Panc1 (cell line): ENCODE measurements at regions not wholly inside any gene's neighbourhood (a gene's known extent, or its start where the extent isn't known, plus 50 kb on each side); places are given as distances from the start of the nearest gene placed in this dataset.

Experiments
- ATAC-seq: fragments of 200-7000 bp; cut with Tn5 transposase; 2 replicates; pipeline ENCODE4 v1.9.1; 2020; ENCODE audit warnings: mild to moderate bottlenecking, moderate library complexity
- BruUV-seq: library from RNA; stranded (reverse); fragments of 400-500 nt; replicated peaks from 2 replicates; lab custom pipeline; 2021; lab: Mats Ljungman, UMichigan
- CTCF ChIA-PET: fragments of 300-600 bp; sonication (Branson Sonifier 250); formaldehyde crosslinking; loops from one replicate; lab custom pipeline; 2022; ENCODE audit warnings: antibody characterized with exemption; lab: Charles Lee
- POLR2A ChIA-PET: fragments of 300-600 bp; sonication (Branson Sonifier 250); formaldehyde crosslinking; loops from one replicate; lab custom pipeline; 2022; ENCODE audit warnings: antibody characterized with exemption; lab: Charles Lee
- DNase-seq: peaks from one replicate; pipeline ENCODE4 v3.0.0-alpha.2; 2010; ENCODE audit warnings: low read depth, low spot score
- H3K27ac ChIP-seq: 2 replicates; pipeline ENCODE4 v1.5.1; 2011; ENCODE audit warnings: mild to moderate bottlenecking, low read length, inconsistent platforms
- H3K27me3 ChIP-seq: fragments of 200-500 bp; sonication (Bioruptor generic); 2 replicates; pipeline ENCODE4 v1.6.0; 2014; ENCODE audit warnings: low read length, inconsistent platforms; ENCODE audit not compliant: control insufficient read depth, insufficient read depth
- H3K36me3 ChIP-seq: fragments of 200-500 bp; sonication (Bioruptor generic); 2 replicates; pipeline ENCODE4 v1.5.1; 2014; ENCODE audit warnings: inconsistent platforms, mild to moderate bottlenecking, low read length, moderate library complexity; ENCODE audit not compliant: control insufficient read depth, insufficient read depth
- H3K4me1 ChIP-seq: 2 replicates; pipeline ENCODE4 v1.5.1; 2011; ENCODE audit warnings: inconsistent platforms, mild to moderate bottlenecking, low read length, moderate library complexity; ENCODE audit not compliant: control insufficient read depth, insufficient read depth
- H3K4me3 ChIP-seq, 2 experiments: 2 replicates each; pipeline ENCODE4 v1.5.1; 2011 to 2012; ENCODE audit warnings: low read depth in 2 of 2, low read length in 2 of 2, mild to moderate bottlenecking in 2 of 2, inconsistent platforms in 1 of 2, moderate library complexity in 1 of 2
- H3K9me3 ChIP-seq: fragments of 200-500 bp; sonication (Bioruptor generic); 2 replicates; pipeline ENCODE4 v1.5.1; 2014; ENCODE audit warnings: low read depth, mild to moderate bottlenecking, inconsistent platforms, low read length, moderate library complexity; ENCODE audit not compliant: control insufficient read depth, insufficient read depth
- CTCF ChIP-seq: fragments of 450-650 bp; IDR thresholded peaks from 2 replicates; pipeline ENCODE4 v1.5.1; 2017; ENCODE audit warnings: mild to moderate bottlenecking
- POLR2AphosphoS5 ChIP-seq: IDR thresholded peaks from 2 replicates; pipeline ENCODE4 v1.6.1; 2012; ENCODE audit warnings: mild to moderate bottlenecking, low read depth, low read length, moderate library complexity
- REST ChIP-seq, 2 experiments: IDR thresholded peaks; 2 replicates each; pipeline ENCODE4 v1.6.1; 2011 to 2012; ENCODE audit warnings: low read depth in 2 of 2, control low read depth in 1 of 2, low read length in 1 of 2, mild to moderate bottlenecking in 1 of 2, moderate library complexity in 1 of 2; ENCODE audit not compliant: insufficient read depth in 1 of 2
- SIN3A ChIP-seq: IDR thresholded peaks from 2 replicates; pipeline ENCODE4 v1.6.1; 2012; ENCODE audit warnings: low read depth, mild to moderate bottlenecking, low read length, moderate library complexity, borderline replicate concordance; ENCODE audit not compliant: insufficient read depth
- TCF7L2 ChIP-seq: IDR thresholded peaks from 2 replicates; pipeline ENCODE4 v1.6.1; 2011; ENCODE audit warnings: mild to moderate bottlenecking, low read depth, low read length, inconsistent platforms
- in situ Hi-C: cut with HindIII; loops from 2 replicates; pipeline ENCODE4 v1.10.0; 2016; ENCODE audit warnings: low sequenced_read_pairs, low pct_unique_long_range_greater_than_20kb
- intact Hi-C: fragments of 100-400 bp; cut with micrococcal nuclease; formaldehyde crosslinking; loops from one replicate; pipeline ENCODE4 v1.10.0; 2022; ENCODE audit not compliant: unreplicated experiment

- ChIA-PET POLR2A (no interaction called here), CTCF (no interaction called here)
- TF ChIP-seq SIN3A (no peak), POLR2AphosphoS5 (no peak)
- ATAC-seq, result no peak
- no TSS peak for BruUV-seq
- H3K36me3 ChIP-seq, result no peaks in the 10 kb centered on the region
- no peak overlapping the region for H3K4me3 ChIP-seq
- H3K4me1 ChIP-seq, result no peaks in the 10 kb centered on the region
- DNase-seq, result no peak
- intact Hi-C loops, result no loop called here
- in situ Hi-C loops, result no loop called here
- no peak overlapping the region for H3K27ac ChIP-seq
- H3K9me3 ChIP-seq, result no peaks in the 10 kb centered on the region
- H3K27me3 ChIP-seq, result no peaks in the 10 kb centered on the region
Observed at GRCh38 chr6:74657931-74658330, 547.9 kb downstream of the COL12A1 start.

- no peak overlapping the region for H3K4me3 ChIP-seq
- H3K27me3 ChIP-seq, result no peaks in the 10 kb centered on the region
- TF ChIP-seq TCF7L2 (no peak), SIN3A (no peak), REST (IDR thresholded peaks at IDR 0.05; ENCODE audit: insufficient read depth in 1 of 2, low read depth in 2 of 2, low read length in 1 of 2) (no peak), CTCF (no peak), POLR2AphosphoS5 (no peak)
- H3K9me3 ChIP-seq, result no peaks in the 10 kb centered on the region
- ATAC-seq, result no peak
- no peaks in the 10 kb centered on the region for H3K36me3 ChIP-seq
- DNase-seq, result no peak
- intact Hi-C loops (no loop called here), in situ Hi-C loops (no loop called here)
- no peak overlapping the region for H3K27ac ChIP-seq
- no TSS peak for BruUV-seq
- CTCF ChIA-PET, result no interaction called here
- POLR2A ChIA-PET, result interaction anchor here (0.6 kb wide), 1 partner anchor 615 kb away, joined by 4 read pairs; no protein-coding TSS in a partner anchor
- H3K4me1 ChIP-seq, result no peaks in the 10 kb centered on the region
Observed at GRCh38 chr6:74657011-74657410, 548.8 kb downstream of the COL12A1 start.

GRCh38 chr6:74656453-74656852 lies 549.4 kb downstream of the COL12A1 start:
- Histone ChIP-seq H3K9me3 (no peaks in the 10 kb centered on the region), H3K4me3 (no peak overlapping the region), H3K27ac (no peak overlapping the region), H3K4me1 (no peaks in the 10 kb centered on the region), H3K36me3 (no peaks in the 10 kb centered on the region), H3K27me3 (no peaks in the 10 kb centered on the region)
- BruUV-seq, result no TSS peak
- ChIA-PET POLR2A (no interaction called here), CTCF (no interaction called here)
- no peak for TF ChIP-seq TCF7L2
- intact Hi-C loops, result no loop called here
- in situ Hi-C loops, result no loop called here
- DNase-seq (no peak), ATAC-seq (no peak)
